HG02973 (cell line): ENCODE measurements at regions not wholly inside any gene's neighbourhood (a gene's known extent, or its start where the extent isn't known, plus 50 kb on each side); places are given as distances from the start of the nearest gene placed in this dataset.

ENCODE experiments used
- ATAC-seq: cut with Tn5 transposase; IDR thresholded peaks from one replicate; pipeline ENCODE4 v1.9.1; 2021; ENCODE audit warnings: moderate library complexity; ENCODE audit not compliant: unreplicated experiment

GRCh38 chr16:50856991-50857390 is 115.1 kb downstream of the CYLD start:
- no peak for ATAC-seq

GRCh38 chr16:50853329-50853728 is 111.4 kb downstream of the CYLD start:
- no peak for ATAC-seq
